Effector CD4-positive, alpha-beta T cell (primary cell): ENCODE measurements at regions not wholly inside any gene's neighbourhood (a gene's known extent, or its start where the extent isn't known, plus 50 kb on each side); places are given as distances from the start of the nearest gene placed in this dataset.
"Not testable (repeated sequence)": the region's sequence is repeated elsewhere in the genome, so short reads cannot be mapped to it uniquely, and the experiment has no call there.

Experiments
- DNase-seq: peaks from one replicate; pipeline ENCODE4 v3.0.0-alpha.2; 2020

GRCh38 chr1:157247764-157248049 is 109.5 kb upstream of the ETV3 start:
- not testable (repeated sequence) for DNase-seq

- DNase-seq, result no peak
Observed at GRCh38 chr1:157247005-157247763, 109.0 kb upstream of the ETV3 start.

- no peak for DNase-seq
Observed at GRCh38 chr1:157245823-157246222, 107.6 kb upstream of the ETV3 start.

DNA sequence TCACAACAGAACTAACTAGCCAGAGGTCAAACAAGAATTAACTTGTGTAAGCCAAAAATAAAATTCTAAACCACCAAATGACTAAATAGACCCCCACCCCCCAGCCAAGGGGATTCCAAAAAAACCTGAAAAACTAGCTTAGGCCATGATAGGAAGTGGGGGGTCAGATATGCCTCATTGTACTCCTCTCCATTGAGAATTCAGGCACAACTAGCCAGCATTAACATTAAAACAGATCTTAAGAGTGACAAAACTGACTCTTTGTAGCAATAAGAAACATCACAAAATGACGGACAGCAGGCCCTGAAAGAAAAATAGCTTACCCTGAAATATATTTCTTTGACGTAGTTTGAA is 103.0 kb upstream of the ETV3 start:
- DNase-seq, result no peak

DNA sequence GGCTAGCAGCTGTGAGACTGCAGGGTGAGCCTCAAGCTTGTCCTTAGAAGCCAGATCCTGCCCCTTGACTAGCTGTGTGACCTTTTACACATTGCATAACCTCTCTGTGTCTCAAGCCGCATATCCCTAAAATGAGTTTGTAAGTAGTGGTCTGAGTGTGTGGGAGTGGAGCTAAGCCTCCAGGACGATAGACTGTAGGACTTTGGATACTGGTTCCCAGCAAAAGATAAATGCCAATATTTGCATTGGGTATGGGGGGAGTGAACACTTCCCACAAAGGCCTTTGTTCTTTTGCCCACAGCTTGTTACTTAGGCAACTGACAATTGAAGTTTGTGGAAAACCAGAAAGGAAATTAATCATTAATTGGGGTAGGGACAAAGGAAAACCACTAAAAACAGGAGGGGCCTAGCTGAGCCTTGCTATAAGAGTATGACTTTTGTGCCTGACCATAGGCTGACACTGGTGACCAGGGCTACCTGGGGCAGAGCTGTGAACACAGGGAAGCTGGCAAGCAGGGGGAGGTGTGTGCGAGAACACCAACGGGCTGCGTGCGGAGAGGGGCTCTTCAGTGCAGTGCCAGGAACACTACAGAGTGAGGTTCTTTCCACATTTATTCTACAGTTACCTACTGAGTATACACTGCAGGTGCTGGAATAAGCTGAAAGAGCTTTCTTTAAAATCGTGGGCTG is 102.4 kb upstream of the ETV3 start:
- no peak for DNase-seq

DNA sequence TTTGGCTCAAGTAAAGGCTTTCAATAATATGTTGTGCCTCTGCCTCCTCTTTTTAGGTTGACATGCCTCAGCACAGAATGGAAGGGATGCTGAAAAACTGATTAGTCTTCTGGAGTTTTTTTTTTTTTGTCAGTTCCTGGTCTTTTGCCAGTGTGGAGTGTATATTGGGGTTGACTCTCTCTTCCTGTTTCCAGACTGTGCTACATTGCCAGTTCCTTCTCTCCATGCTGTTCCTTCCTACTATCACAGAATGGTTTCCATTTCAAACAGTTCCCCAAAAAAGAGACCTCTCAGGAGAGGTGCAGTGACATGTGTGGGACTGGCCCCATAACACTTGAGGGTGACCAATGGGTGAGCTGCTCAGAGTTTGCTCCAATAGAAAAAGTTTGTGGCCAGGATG is 101.7 kb upstream of the ETV3 start:
- no peak for DNase-seq

DNA sequence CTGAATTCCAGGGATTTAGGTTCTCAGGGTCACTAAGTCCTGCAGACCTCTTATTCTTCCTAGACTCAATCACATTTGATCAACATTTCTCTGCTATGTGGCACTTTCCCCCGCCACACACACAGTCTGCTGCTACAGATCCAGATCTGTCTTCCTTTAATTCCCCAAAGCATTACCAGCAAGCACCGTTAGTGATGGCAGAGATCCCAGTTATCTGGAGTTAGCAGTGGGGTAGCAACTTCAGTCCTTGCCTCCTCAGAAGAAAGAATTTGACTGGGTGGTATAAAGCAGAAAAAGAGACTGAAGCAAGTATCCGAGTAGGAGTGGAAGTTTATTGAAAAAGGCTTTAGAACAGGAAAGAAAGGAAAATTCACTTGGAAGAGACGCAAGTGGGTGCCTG is 100.4 kb upstream of the ETV3 start:
- no peak for DNase-seq

DNA sequence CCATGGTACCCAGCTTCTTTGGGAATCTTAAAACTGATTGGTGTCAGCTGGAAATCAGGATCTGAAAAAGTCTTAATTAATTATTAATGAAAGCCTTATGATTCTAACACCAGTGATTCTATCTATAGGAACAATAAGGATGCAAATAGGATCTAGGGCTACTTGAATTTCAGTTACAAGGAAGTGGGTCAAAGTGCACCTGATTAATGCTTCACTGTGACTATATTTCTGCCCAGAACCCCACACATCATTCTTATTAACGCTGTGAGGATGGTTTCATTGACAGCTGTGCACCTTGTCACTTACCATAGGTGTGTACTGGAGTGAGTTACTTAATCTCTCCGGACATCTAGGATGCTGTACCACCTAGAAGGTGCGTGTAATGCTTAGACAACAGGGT is 99.8 kb upstream of the ETV3 start:
- DNase-seq, result no peak

- no peak for DNase-seq
Observed at GRCh38 chr1:157237522-157237921, 99.3 kb upstream of the ETV3 start.

DNA sequence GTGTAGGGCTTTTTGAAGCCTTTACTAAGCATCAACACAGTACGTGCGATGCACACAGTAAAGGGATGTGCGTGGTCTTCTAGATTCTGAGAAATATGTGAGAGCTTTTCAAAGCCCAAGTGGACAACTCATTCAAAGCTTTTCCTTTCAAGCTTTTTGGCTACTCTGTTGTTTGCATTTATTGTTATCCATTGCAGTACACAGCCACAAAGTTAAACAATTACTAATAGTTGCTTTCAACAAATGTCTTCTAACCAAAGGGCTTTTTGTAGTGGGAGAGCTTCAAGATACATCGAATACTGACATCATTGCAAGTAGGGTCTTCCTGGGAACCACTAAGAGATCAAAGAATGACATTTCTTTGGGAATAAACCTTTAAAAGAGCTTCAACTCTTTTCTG is 97.9 kb upstream of the ETV3 start:
- DNase-seq, result no peak

DNA sequence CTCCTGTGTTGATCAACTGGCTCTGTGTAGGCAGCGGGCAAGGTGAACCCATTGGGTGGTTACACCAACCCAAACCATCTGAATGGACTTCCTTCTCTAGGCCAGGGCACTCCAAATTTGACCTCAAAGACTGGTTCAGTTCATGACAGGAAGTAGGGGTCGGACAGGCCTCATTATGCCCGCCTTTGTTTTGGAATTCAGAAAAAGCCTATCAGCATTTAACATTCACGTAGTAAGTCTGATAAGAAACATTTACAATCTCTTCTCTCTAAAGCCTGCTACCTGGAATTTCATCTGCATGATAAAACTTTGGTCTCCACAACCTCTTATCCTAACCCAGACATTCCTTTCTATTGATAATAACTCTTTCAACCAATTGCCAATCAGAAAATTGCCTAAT is 97.1 kb upstream of the ETV3 start:
- DNase-seq, result no peak

DNA sequence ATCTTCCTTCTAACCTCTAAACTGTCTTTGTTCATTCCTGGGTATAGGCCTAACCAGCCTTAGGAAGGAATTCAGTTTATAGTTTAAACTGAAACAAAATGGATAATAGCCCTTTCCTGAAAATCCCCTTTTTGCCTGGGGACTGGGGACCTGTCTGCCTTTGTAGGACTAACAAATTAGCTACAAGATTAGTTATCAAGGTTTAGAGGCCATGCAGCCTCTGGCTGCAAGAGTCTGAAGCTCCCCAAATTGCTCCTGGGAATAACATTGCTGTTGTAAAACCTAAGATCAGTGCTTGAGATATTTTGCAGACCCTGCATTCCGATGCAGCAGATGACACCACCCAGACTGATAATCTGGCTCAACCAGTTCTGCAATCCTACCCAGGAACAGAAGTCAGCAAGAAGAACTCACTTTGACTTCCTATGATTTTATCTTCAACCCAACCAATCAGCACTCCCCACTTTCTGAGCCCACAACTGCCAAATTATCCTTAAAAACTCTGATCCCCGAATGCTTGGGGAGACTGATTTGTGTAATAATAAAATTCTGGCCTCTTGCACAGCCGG is 96.6 kb upstream of the ETV3 start:
- DNase-seq, result no peak

- no peak for DNase-seq
Observed at GRCh38 chr1:157233131-157233530, 94.9 kb upstream of the ETV3 start.

DNA sequence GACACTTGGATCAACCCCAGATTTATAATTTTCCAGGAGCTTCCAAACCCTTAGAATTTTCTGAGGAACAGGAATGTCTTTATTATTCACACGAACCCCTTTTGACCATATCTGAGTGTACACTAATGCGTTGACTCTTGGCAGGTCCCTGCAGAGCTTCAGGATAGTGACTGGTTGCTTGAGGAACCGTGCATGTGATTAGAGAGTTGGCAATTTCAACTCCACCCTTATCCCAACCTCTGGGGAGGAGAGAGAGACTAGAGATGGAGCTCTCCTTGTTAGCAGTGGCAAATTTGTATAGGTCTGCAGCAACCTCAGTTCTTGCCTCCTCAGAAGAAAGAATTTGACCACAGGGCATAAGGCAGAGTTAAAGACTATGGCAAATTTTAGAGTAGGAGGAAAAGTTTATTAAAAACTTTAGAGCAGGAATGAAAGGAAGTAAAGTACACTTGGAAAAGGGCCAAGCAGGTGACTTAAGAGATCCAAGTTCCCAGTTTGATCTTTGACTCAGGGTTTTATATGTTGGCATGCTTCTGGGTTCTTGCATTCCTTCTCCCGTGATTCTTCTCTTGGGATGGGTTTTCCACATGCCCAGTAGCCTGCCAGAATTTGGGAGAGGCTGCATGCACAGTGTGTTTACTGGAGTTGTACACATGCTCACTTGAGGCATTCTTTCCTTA is 93.8 kb upstream of the ETV3 start:
- DNase-seq, result no peak

DNA sequence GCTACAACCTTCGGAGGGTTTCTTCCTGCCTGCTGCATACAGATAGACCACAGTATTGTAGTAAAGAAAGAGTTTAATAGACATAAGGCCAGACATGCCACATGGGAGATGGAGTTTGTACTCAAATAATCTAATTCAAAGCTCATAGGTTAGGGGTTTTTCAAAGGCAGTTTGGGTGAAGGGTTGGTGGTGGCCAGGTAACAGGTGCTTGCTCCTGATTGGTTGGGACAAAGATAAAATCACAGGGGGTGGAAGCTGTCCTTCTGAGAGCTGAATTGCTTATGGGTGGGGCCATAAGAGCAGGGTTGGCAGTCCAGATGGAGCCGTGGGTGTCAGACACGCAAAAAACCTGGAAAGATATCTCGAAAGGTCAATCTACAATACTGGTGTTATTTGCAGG is 92.3 kb upstream of the ETV3 start:
- DNase-seq, result no peak

- no peak for DNase-seq
Observed at GRCh38 chr1:157227700-157228099, 89.5 kb upstream of the ETV3 start.

GRCh38 chr1:157226739-157227138 is 88.5 kb upstream of the ETV3 start:
- DNase-seq, result no peak

GRCh38 chr1:157219600-157219999 is 81.4 kb upstream of the ETV3 start:
- DNase-seq, result no peak

DNA sequence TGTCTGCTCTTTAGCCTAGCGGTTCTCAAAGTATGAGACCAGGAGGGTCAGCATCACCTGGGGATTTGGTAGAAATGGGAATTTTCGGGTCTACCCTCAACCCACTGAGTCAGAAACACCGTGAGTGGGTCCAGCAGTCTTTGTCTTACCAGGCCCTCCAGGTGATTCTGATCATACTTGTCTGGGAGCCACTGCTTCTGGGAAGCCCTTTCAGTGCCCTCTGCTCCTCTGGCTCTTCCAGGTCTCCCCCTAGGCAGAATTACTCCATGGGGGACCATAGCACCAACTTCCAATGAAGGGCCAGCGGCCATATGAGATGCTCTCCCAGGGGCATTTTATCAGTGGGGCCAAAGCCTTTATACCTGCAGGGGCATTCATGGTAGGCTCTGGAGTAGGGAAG is 81.0 kb upstream of the ETV3 start:
- no peak for DNase-seq

DNA sequence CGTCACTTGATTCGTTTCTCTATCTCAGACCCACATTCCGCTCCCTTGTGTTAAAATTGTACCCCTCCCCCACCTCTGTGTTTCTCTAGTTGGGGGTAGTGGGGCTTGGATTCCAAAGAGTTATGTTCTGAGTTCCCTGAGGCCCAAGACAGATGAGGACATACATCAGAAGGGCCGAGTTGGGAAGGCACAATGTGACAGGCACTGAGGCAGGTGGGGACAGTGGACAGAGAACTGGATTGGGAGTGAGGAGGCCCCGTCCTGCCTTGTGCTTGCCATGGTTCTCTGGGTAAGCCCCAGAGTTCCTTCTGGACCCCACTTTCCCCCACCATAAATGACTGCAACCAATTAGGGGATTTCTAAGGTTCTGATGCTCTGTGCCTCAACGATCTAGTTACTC is 80.5 kb upstream of the ETV3 start:
- DNase-seq, result no peak

GRCh38 chr1:157217486-157217885 is 79.3 kb upstream of the ETV3 start:
- no peak for DNase-seq

DNA sequence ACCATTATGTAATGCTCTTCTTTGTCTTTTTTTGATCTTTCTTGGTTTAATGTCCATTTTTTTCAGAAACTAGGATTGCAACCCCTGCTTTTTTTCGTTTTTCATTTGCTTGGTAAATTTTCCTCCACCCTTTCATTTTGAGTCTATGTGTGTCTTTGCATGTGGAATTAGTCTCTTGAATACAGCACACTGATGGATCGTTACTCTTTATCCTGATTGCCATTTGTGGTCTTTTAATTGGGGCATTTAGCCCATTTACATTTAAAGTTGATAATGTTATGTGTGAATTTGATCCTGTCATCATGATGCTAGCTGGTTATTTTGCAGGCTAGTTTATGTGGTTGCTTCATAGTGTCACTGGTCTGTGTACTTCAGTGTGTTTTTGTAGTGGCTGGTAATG is 75.6 kb upstream of the ETV3 start:
- DNase-seq, result no peak

DNA sequence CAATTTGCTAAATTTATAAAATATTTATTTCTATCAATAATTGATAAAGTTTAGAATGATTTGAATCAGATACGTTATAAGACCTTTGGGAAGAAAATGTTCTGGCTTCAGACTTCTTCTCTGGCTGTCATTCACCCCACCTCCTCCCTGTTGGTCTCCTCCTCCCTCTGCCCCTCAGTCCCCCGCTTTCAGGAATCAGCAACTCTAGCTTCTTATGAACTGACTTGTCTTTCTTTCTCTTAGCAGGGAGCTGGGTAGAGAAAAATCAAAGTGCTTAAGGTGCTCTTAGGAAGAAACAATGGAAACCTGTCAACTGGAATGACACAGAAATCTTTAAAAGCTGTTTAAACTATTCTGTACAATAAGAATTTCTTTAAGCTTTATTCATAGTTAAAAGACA is 71.3 kb upstream of the ETV3 start:
- no peak for DNase-seq

- DNase-seq, result not testable (repeated sequence)
Observed at GRCh38 chr1:157205982-157206381, 67.8 kb upstream of the ETV3 start.
